Lung (tissue), 11 donors: ENCODE measurements at regions not wholly inside any gene's neighbourhood (a gene's known extent, or its start where the extent isn't known, plus 50 kb on each side); places are given as distances from the start of the nearest gene placed in this dataset.

ENCODE experiments used
- ATAC-seq: fragments of 200-7000 bp; cut with Tn5 transposase; one replicate; pipeline ENCODE4 v1.9.1; 2020; ENCODE audit warnings: moderate number of reproducible peaks; ENCODE audit not compliant: insufficient read depth, low FRiP score
- DNase-seq, 3 donors: peaks; one replicate each; pipeline ENCODE4 v3.0.0-alpha.2; 2013 to 2017
- H3K27ac ChIP-seq, 2 donors: one replicate each; pipeline ENCODE4 v1.5.1; 2013; ENCODE audit warnings: mild to moderate bottlenecking in 2 of 2, moderate library complexity in 2 of 2, control low read depth in 1 of 2, inconsistent platforms in 1 of 2, low read depth in 1 of 2, low read length in 1 of 2
- H3K27me3 ChIP-seq, 3 donors: one replicate each; pipeline ENCODE4 v1.5.1; 2013; ENCODE audit warnings: low read length in 2 of 3; ENCODE audit not compliant: control insufficient read depth in 3 of 3, insufficient read depth in 3 of 3
- H3K36me3 ChIP-seq, 4 donors: one replicate each; pipeline ENCODE4 v1.5.1; 2013; ENCODE audit warnings: low read length in 4 of 4, mild to moderate bottlenecking in 1 of 4, moderate library complexity in 1 of 4; ENCODE audit not compliant: control insufficient read depth in 4 of 4, insufficient read depth in 4 of 4
- H3K4me1 ChIP-seq, 5 donors: one replicate each; pipeline ENCODE4 v1.5.1; 2013; ENCODE audit warnings: low read length in 5 of 5, mild to moderate bottlenecking in 2 of 5, moderate library complexity in 1 of 5; ENCODE audit not compliant: control insufficient read depth in 5 of 5, insufficient read depth in 5 of 5
- H3K4me3 ChIP-seq: one replicate; pipeline ENCODE4 v1.5.1; 2013; ENCODE audit warnings: mild to moderate bottlenecking, control low read depth, moderate library complexity
- H3K9ac ChIP-seq, 2 donors: one replicate each; pipeline ENCODE4 v1.5.1; 2013; ENCODE audit warnings: low read length in 2 of 2, control low read depth in 1 of 2; ENCODE audit not compliant: insufficient read depth in 1 of 2
- H3K9me3 ChIP-seq, 4 donors: one replicate each; pipeline ENCODE4 v1.5.1; 2013; ENCODE audit warnings: low read length in 3 of 4, mild to moderate bottlenecking in 1 of 4, moderate library complexity in 1 of 4; ENCODE audit not compliant: control insufficient read depth in 4 of 4, insufficient read depth in 3 of 4
- WGBS, 2 donors: extraction: QIAGEN DNeasy Blood & Tissue Kit; methylation state at CpG; one replicate each; pipeline ENCODE4 v1.1.7; 2013; 5-methylcytosine and 5-hydroxymethylcytosine counted together
- TF ChIP-seq, protein P1 (sequence below): IDR thresholded peaks from 2 replicates; pipeline ENCODE4 v1.5.1; 2012; ENCODE audit warnings: mild to moderate bottlenecking; ENCODE audit errors: control extremely low read depth, extremely low read depth
- donor health status: control.
- donor health status: control.
- donor health status: Bipolar disorder and iron deficiency.
- donor health status: healthy.
- donor health status: DM: yes; HTN: yes; CAD: no.

DNA sequence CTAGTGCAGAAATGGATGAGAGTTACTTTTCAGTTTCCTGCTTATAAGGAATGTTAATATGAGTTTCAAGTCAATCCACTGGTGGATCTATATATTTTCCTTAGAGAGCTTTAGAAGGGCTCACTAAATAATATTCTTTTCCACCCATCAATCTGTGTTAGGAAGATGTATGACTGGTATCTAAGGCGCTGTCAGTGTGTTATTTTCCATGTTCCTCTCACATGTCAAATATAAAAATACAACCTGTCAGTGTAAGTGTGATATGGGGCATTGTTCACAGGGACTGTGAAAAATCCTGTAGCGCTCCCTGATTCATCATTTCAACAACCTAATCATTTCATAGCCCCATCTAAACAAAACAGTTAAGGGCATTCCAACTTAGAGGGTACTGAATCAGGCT lies 203.1 kb downstream of the TMEM26 start:
- Histone ChIP-seq H3K9ac (no peak overlapping the region), H3K27ac (no peak overlapping the region), H3K27me3 (no peaks in the 10 kb centered on the region), H3K4me1 (no peaks in the 10 kb centered on the region), H3K9me3 (peaks cover 0 to 11% (median under 1%) of the 10 kb centered on the region in 4 donors), H3K36me3 (no peaks in the 10 kb centered on the region), H3K4me3 (no peak overlapping the region)
- DNase-seq (no peak), ATAC-seq (no peak)
- TF ChIP-seq, protein P1, sequence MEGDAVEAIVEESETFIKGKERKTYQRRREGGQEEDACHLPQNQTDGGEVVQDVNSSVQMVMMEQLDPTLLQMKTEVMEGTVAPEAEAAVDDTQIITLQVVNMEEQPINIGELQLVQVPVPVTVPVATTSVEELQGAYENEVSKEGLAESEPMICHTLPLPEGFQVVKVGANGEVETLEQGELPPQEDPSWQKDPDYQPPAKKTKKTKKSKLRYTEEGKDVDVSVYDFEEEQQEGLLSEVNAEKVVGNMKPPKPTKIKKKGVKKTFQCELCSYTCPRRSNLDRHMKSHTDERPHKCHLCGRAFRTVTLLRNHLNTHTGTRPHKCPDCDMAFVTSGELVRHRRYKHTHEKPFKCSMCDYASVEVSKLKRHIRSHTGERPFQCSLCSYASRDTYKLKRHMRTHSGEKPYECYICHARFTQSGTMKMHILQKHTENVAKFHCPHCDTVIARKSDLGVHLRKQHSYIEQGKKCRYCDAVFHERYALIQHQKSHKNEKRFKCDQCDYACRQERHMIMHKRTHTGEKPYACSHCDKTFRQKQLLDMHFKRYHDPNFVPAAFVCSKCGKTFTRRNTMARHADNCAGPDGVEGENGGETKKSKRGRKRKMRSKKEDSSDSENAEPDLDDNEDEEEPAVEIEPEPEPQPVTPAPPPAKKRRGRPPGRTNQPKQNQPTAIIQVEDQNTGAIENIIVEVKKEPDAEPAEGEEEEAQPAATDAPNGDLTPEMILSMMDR, result no peak
- 74 to 87% methylated on average over 2 of the region's 2 CpGs for whole genome bisulfite sequencing, 2 donors

DNA sequence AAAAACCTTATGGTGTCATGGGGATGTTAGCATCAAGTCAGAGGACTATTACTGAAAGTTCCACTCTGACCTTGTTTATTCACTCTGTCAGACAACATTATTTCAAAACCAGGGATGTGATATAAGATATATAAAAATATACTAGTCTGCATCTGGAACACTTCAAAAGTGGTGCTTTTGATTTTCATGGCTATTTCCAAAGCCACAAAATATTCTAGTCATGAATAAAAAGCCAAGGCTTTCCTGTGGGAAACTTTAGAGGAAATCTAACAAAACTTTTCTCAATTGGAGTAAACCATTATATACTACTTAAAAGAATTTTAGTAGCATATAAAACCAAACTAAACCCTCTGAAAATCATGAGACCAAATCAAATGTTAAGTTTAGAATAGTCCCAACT lies 205.2 kb downstream of the TMEM26 start:
- DNase-seq (no peak), ATAC-seq (no peak)
- Histone ChIP-seq H3K27ac (no peak overlapping the region), H3K27me3 (no peaks in the 10 kb centered on the region), H3K4me3 (no peak overlapping the region), H3K4me1 (no peaks in the 10 kb centered on the region), H3K9ac (no peak overlapping the region), H3K9me3 (no peaks in the 10 kb centered on the region), H3K36me3 (no peaks in the 10 kb centered on the region)
- TF ChIP-seq, protein P1, result no peak

DNA sequence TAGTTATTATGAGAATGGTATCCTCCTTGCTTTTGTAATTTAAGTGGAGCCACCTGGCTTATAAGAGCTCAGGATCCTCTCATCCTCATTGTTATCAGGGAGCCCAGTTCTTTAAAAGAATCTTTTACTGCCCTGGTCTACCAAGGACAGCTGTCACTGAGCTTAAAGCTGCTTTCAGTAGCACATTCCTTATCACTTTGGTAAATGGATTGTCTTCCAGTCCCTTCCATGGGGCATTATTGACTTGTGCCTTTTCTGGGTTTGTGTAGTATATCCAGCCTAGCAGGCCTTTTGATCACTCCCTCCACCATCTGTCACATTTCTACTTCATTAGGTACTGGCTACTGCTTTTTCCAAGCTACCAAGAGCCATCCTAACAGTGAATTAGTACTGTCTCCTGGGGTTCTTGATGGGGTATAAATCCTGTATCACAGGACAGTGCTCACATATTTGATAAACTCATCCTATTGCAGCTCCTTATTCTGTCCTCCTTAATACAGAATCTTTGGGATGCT lies 208.9 kb downstream of the TMEM26 start:
- Histone ChIP-seq H3K27ac (no peak overlapping the region), H3K36me3 (no peaks in the 10 kb centered on the region), H3K27me3 (no peaks in the 10 kb centered on the region), H3K9me3 (no peaks in the 10 kb centered on the region), H3K9ac (no peak overlapping the region), H3K4me3 (no peak overlapping the region), H3K4me1 (no peaks in the 10 kb centered on the region)
- no peak for ATAC-seq
- TF ChIP-seq, protein P1, result no peak
- no peak for DNase-seq

- no peak overlapping the region for H3K9ac ChIP-seq
- peaks cover 0 to 2% (median under 1%) of the 10 kb centered on the region in 4 donors for H3K9me3 ChIP-seq
- no peak for DNase-seq
- H3K27ac ChIP-seq, result no peak overlapping the region
- TF ChIP-seq, protein P1, result no peak
- ATAC-seq, result no peak
- H3K27me3 ChIP-seq, result no peaks in the 10 kb centered on the region
- no peak overlapping the region for H3K4me3 ChIP-seq
- no peaks in the 10 kb centered on the region for H3K36me3 ChIP-seq
- no peaks in the 10 kb centered on the region for H3K4me1 ChIP-seq
Measured at GRCh38 chr10:61232780-61233179, 220.4 kb downstream of the TMEM26 start.
